Muscle of leg (tissue), 3 donors: ENCODE measurements at regions not wholly inside any gene's neighbourhood (a gene's known extent, or its start where the extent isn't known, plus 50 kb on each side); places are given as distances from the start of the nearest gene placed in this dataset.
A peak's percentile ranks its signal among the peaks of the same experiment; 100 is the strongest.
"Not testable (repeated sequence)": the region's sequence is repeated elsewhere in the genome, so short reads cannot be mapped to it uniquely, and the experiment has no call there.

Source experiments
- DNase-seq: peaks from one replicate; pipeline ENCODE4 v3.0.0; 2013
- H3K27ac ChIP-seq: one replicate; pipeline ENCODE4 v1.5.1; 2013; ENCODE audit warnings: mild to moderate bottlenecking, low read length, control low read depth
- H3K27me3 ChIP-seq: one replicate; pipeline ENCODE4 v1.6.1; 2013; ENCODE audit warnings: low read length; ENCODE audit not compliant: control insufficient read depth, insufficient read depth
- H3K36me3 ChIP-seq: one replicate; pipeline ENCODE4 v1.6.1; 2013; ENCODE audit warnings: low read length; ENCODE audit not compliant: control insufficient read depth, insufficient read depth
- H3K4me1 ChIP-seq: one replicate; pipeline ENCODE4 v1.6.1; 2013; ENCODE audit warnings: low read length; ENCODE audit not compliant: control insufficient read depth, insufficient read depth
- H3K4me3 ChIP-seq: one replicate; pipeline ENCODE4 v1.5.1; 2013; ENCODE audit warnings: low read length, control low read depth
- H3K9me3 ChIP-seq: replicated peaks from 2 replicates; pipeline ENCODE4 v1.6.1; 2013; ENCODE audit warnings: low read depth, low read length; ENCODE audit not compliant: control insufficient read depth
- WGBS: methylation state at CpG from one replicate; pipeline ENCODE4 v1.1.5; 2013; ENCODE audit warnings: missing lambda C conversion rate; ENCODE audit not compliant: insufficient coverage; 5-methylcytosine and 5-hydroxymethylcytosine counted together

GRCh38 chrX:25701876-25702275 lies 436.3 kb upstream of the MAGEB18 start:
- WGBS, result no CpG with 5 or more reads among the region's 1 CpG
- Histone ChIP-seq H3K4me3 (no peak overlapping the region), H3K9me3 (no peaks in the 10 kb centered on the region), H3K4me1 (no peaks in the 10 kb centered on the region), H3K36me3 (no peaks in the 10 kb centered on the region), H3K27me3 (no peaks in the 10 kb centered on the region), H3K27ac (no peak overlapping the region)
- no peak for DNase-seq

GRCh38 chrX:25717122-25717521 lies 421.0 kb upstream of the MAGEB18 start:
- Histone ChIP-seq H3K36me3 (no peaks in the 10 kb centered on the region), H3K27me3 (peaks cover 5% of the 10 kb centered on the region), H3K4me1 (no peaks in the 10 kb centered on the region), H3K9me3 (no peaks in the 10 kb centered on the region), H3K27ac (no peak overlapping the region), H3K4me3 (no peak overlapping the region)
- no peak for DNase-seq
- no CpG with 5 or more reads among the region's 2 CpGs for WGBS

- DNase-seq, result peak; percentile 10
- H3K4me3 ChIP-seq, result no peak overlapping the region
- no CpG with 5 or more reads among the region's 2 CpGs for WGBS
- H3K27me3 ChIP-seq, result peaks cover 2% of the 10 kb centered on the region
- no peaks in the 10 kb centered on the region for H3K36me3 ChIP-seq
- no peak overlapping the region for H3K27ac ChIP-seq
- no peaks in the 10 kb centered on the region for H3K4me1 ChIP-seq
- no peaks in the 10 kb centered on the region for H3K9me3 ChIP-seq
Observed at GRCh38 chrX:25721564-25721963, 416.6 kb upstream of the MAGEB18 start.

GRCh38 chrX:25726539-25726938 lies 411.6 kb upstream of the MAGEB18 start:
- H3K27me3 ChIP-seq, result peaks cover 2% of the 10 kb centered on the region
- H3K9me3 ChIP-seq, result no peaks in the 10 kb centered on the region
- no peak for DNase-seq
- no peaks in the 10 kb centered on the region for H3K4me1 ChIP-seq
- no peaks in the 10 kb centered on the region for H3K36me3 ChIP-seq
- 70% methylated on average over 1 of the region's 1 CpG for WGBS
- H3K4me3 ChIP-seq, result no peak overlapping the region
- no peak overlapping the region for H3K27ac ChIP-seq

- DNase-seq, result no peak
- no peaks in the 10 kb centered on the region for H3K36me3 ChIP-seq
- H3K4me3 ChIP-seq, result no peak overlapping the region
- WGBS, result no CpG with 5 or more reads among the region's 3 CpGs
- H3K9me3 ChIP-seq, result no peaks in the 10 kb centered on the region
- no peaks in the 10 kb centered on the region for H3K27me3 ChIP-seq
- no peak overlapping the region for H3K27ac ChIP-seq
- H3K4me1 ChIP-seq, result no peaks in the 10 kb centered on the region
Observed at GRCh38 chrX:25733148-25733547, 405.0 kb upstream of the MAGEB18 start.

GRCh38 chrX:25737540-25737939 lies 400.6 kb upstream of the MAGEB18 start:
- no peak for DNase-seq
- Histone ChIP-seq H3K4me1 (no peaks in the 10 kb centered on the region), H3K27me3 (no peaks in the 10 kb centered on the region), H3K27ac (no peak overlapping the region), H3K36me3 (no peaks in the 10 kb centered on the region), H3K9me3 (no peaks in the 10 kb centered on the region), H3K4me3 (no peak overlapping the region)

GRCh38 chrX:25742334-25742733 lies 395.8 kb upstream of the MAGEB18 start:
- no peaks in the 10 kb centered on the region for H3K36me3 ChIP-seq

GRCh38 chrX:25754399-25754798 lies 383.7 kb upstream of the MAGEB18 start:
- Histone ChIP-seq H3K27me3 (no peaks in the 10 kb centered on the region), H3K4me1 (no peaks in the 10 kb centered on the region), H3K4me3 (no peak overlapping the region), H3K9me3 (no peaks in the 10 kb centered on the region), H3K27ac (no peak overlapping the region), H3K36me3 (no peaks in the 10 kb centered on the region)
- no peak for DNase-seq
- WGBS, result no CpG with 5 or more reads among the region's 2 CpGs

More at GRCh38 chrX:25742334-25742733, 395.8 kb upstream of the MAGEB18 start:
- Histone ChIP-seq H3K4me3 (no peak overlapping the region), H3K4me1 (no peaks in the 10 kb centered on the region), H3K9me3 (no peaks in the 10 kb centered on the region), H3K27ac (no peak overlapping the region), H3K27me3 (no peaks in the 10 kb centered on the region)
- DNase-seq, result no peak
- no CpG with 5 or more reads among the region's 2 CpGs for WGBS

- H3K27me3 ChIP-seq, result no peaks in the 10 kb centered on the region
- peak; percentile 6 for DNase-seq
- no peaks in the 10 kb centered on the region for H3K9me3 ChIP-seq
- H3K27ac ChIP-seq, result no peak overlapping the region
- H3K4me1 ChIP-seq, result no peaks in the 10 kb centered on the region
- H3K36me3 ChIP-seq, result no peaks in the 10 kb centered on the region
- H3K4me3 ChIP-seq, result no peak overlapping the region
Observed at GRCh38 chrX:25755194-25755593, 382.9 kb upstream of the MAGEB18 start.

GRCh38 chrX:25762656-25763055 lies 375.5 kb upstream of the MAGEB18 start:
- H3K4me3 ChIP-seq, result no peak overlapping the region
- no peak overlapping the region for H3K27ac ChIP-seq
- H3K27me3 ChIP-seq, result no peaks in the 10 kb centered on the region
- no peak for DNase-seq
- H3K9me3 ChIP-seq, result no peaks in the 10 kb centered on the region
- no CpG with 5 or more reads among the region's 2 CpGs for WGBS
- no peaks in the 10 kb centered on the region for H3K36me3 ChIP-seq
- H3K4me1 ChIP-seq, result no peaks in the 10 kb centered on the region

- not testable (repeated sequence) for DNase-seq, H3K4me3 ChIP-seq, H3K27ac ChIP-seq, H3K4me1 ChIP-seq, H3K36me3 ChIP-seq, H3K27me3 ChIP-seq, H3K9me3 ChIP-seq
- WGBS, result 90% methylated on average over 10 of the region's 10 CpGs
Observed at GRCh38 chrX:25771853-25772252, 366.3 kb upstream of the MAGEB18 start.
